ENCODE measurements at regions not wholly inside any gene's neighbourhood (a gene's known extent, or its start where the extent isn't known, plus 50 kb on each side); places are given as distances from the start of the nearest gene placed in this dataset.
"Not testable (repeated sequence)": the region's sequence is repeated elsewhere in the genome, so short reads cannot be mapped to it uniquely, and the experiment has no call there.

- DNase-seq: no peak
Measured at GRCh38 chr9:3773362-3774060, 247.7 kb upstream of the RFX3 start.

GRCh38 chr9:3769646-3770045 is 243.8 kb upstream of the RFX3 start:
- no peak for DNase-seq

- DNase-seq: peak in 1 of 56 donors; percentile 3
Measured at GRCh38 chr9:3768712-3769457, 243.1 kb upstream of the RFX3 start.

GRCh38 chr9:3768286-3768685 is 242.5 kb upstream of the RFX3 start:
- DNase-seq: no peak

- DNase-seq: no peak
Measured at GRCh38 chr9:3762076-3762475, 236.3 kb upstream of the RFX3 start.

GRCh38 chr9:3760031-3760430 is 234.2 kb upstream of the RFX3 start:
- DNase-seq: no peak

- no peak for DNase-seq
Measured at GRCh38 chr9:3758816-3759576, 233.2 kb upstream of the RFX3 start.

- DNase-seq: no peak
Measured at GRCh38 chr9:3756071-3756470, 230.3 kb upstream of the RFX3 start.

- DNase-seq: peak in 6 of 56 donors; percentile 2 to 20 (median 10)
Measured at GRCh38 chr9:3751125-3751758, 225.4 kb upstream of the RFX3 start.

GRCh38 chr9:3750321-3750720 is 224.5 kb upstream of the RFX3 start:
- no peak for DNase-seq

- peak in 6 of 56 donors; percentile 0 to 27 (median 14) for DNase-seq
Measured at GRCh38 chr9:3746296-3747275, 220.8 kb upstream of the RFX3 start.

- no peak for DNase-seq
Measured at GRCh38 chr9:3743901-3744413, 218.2 kb upstream of the RFX3 start.

GRCh38 chr9:3742586-3742985 is 216.8 kb upstream of the RFX3 start:
- DNase-seq: no peak

- DNase-seq: no peak
Measured at GRCh38 chr9:3741729-3742128, 215.9 kb upstream of the RFX3 start.

- no peak for DNase-seq
Measured at GRCh38 chr9:3740690-3741419, 215.1 kb upstream of the RFX3 start.

GRCh38 chr9:3736161-3736560 is 210.4 kb upstream of the RFX3 start:
- DNase-seq: no peak

GRCh38 chr9:3735251-3735650 is 209.4 kb upstream of the RFX3 start:
- no peak for DNase-seq

- DNase-seq: not testable (repeated sequence)
Measured at GRCh38 chr9:3733527-3734262, 207.9 kb upstream of the RFX3 start.

- no peak for DNase-seq
Measured at GRCh38 chr9:3733039-3733408, 207.2 kb upstream of the RFX3 start.
